ENCODE measurements at regions not wholly inside any gene's neighbourhood (a gene's known extent, or its start where the extent isn't known, plus 50 kb on each side); places are given as distances from the start of the nearest gene placed in this dataset.

- H3K79me2 ChIP-seq (ENCODE audit: insufficient read depth, low read length): no peaks in the 10 kb centered on the region
- no peak for ATAC-seq
- no peak for FAIRE-seq
- H3K27me3 ChIP-seq (ENCODE audit: control insufficient read depth in 1 of 2, insufficient read depth in 2 of 2, low read length in 2 of 2): no peaks in the 10 kb centered on the region
- no peak overlapping the region for H3K9ac ChIP-seq (ENCODE audit: insufficient read depth, low read depth, low read length)
- H3K36me3 ChIP-seq (replicated peaks in 1 of 2; ENCODE audit: control insufficient read depth in 1 of 2, insufficient read depth in 2 of 2, low read length in 2 of 2): no peaks in the 10 kb centered on the region
- TF ChIP-seq ZNF564 (CRISPR knock-in tag; IDR thresholded peaks at IDR 0.05) (no peak), ZNF547 (CRISPR knock-in tag; IDR thresholded peaks at IDR 0.05) (no peak), PHB2 (IDR thresholded peaks at IDR 0.05; ENCODE audit: partially characterized antibody) (no peak), SOX6 (IDR thresholded peaks at IDR 0.05) (no peak), SOX6 (CRISPR knock-in tag; IDR thresholded peaks at IDR 0.05) (no peak), SIX4 (CRISPR knock-in tag; IDR thresholded peaks at IDR 0.05) (no peak), TSC22D2 (CRISPR knock-in tag; IDR thresholded peaks at IDR 0.05; ENCODE audit: borderline replicate concordance) (no peak), IRX3 (CRISPR knock-in tag; IDR thresholded peaks at IDR 0.05; ENCODE audit: borderline replicate concordance, low read depth) (no peak), ZNF552 (CRISPR knock-in tag; IDR thresholded peaks at IDR 0.05; ENCODE audit: borderline replicate concordance) (no peak), HCFC1 (IDR thresholded peaks at IDR 0.05; ENCODE audit: low read depth, low read length) (no peak), SATB2 (CRISPR knock-in tag; IDR thresholded peaks at IDR 0.05) (no peak), FOXC1 (CRISPR knock-in tag; IDR thresholded peaks at IDR 0.05; ENCODE audit: borderline replicate concordance) (no peak), SRSF1 (optimal IDR thresholded peaks at IDR 0.05; ENCODE audit: low read depth, low read length) (no peak), ZFAT (CRISPR knock-in tag; conservative IDR thresholded peaks at IDR 0.05) (no peak), ZFYVE20 (CRISPR knock-in tag; IDR thresholded peaks at IDR 0.05; ENCODE audit: borderline replicate concordance, low read depth) (no peak), ATF1 (CRISPR knock-in tag; IDR thresholded peaks at IDR 0.05) (no peak), MEF2D (CRISPR knock-in tag; IDR thresholded peaks at IDR 0.05) (no peak)
- DNase-seq (ENCODE audit: low spot score): no peak
- in situ Hi-C loops (cut with HindIII; ENCODE audit: extremely low pct_ligation_motif_present, low pct_unique_long_range_greater_than_20kb) (no loop called here), intact Hi-C loops (cut with micrococcal nuclease; ENCODE audit: unreplicated experiment) (no loop called here)
- BruUV-seq (replicated peaks): no TSS peak
- no peak overlapping the region for H3K4me3 ChIP-seq (replicated peaks in 1 of 3; ENCODE audit: insufficient read depth in 1 of 3, low read depth in 2 of 3, low read length in 3 of 3)
- H2AFZ ChIP-seq (ENCODE audit: low read length): no peak overlapping the region
- ChIA-PET POLR2A (no interaction called here), CTCF (ENCODE audit: low intra/inter-chr PET ratio, low total read pairs) (no interaction called here)
- WGBS (ENCODE audit: low lambda C conversion rate): 3% methylated on average over 2 of the region's 2 CpGs
- no peaks in the 10 kb centered on the region for H3K4me1 ChIP-seq (ENCODE audit: insufficient read depth, low read length)
- H3K4me2 ChIP-seq (ENCODE audit: low read depth, low read length): no peak overlapping the region
- no peaks in the 10 kb centered on the region for H4K20me1 ChIP-seq (ENCODE audit: insufficient read depth, low read length)
- H3K9me3 ChIP-seq (ENCODE audit: low read length): peaks cover 91% of the 10 kb centered on the region
- no peak overlapping the region for H3K27ac ChIP-seq (ENCODE audit: extremely low read length, insufficient read depth, low read length)
Observed at GRCh38 chr5:165574100-165574499, 2068.7 kb downstream of the MAT2B start.
